ENCODE measurements at regions not wholly inside any gene's neighbourhood (a gene's known extent, or its start where the extent isn't known, plus 50 kb on each side); places are given as distances from the start of the nearest gene placed in this dataset.

DNA sequence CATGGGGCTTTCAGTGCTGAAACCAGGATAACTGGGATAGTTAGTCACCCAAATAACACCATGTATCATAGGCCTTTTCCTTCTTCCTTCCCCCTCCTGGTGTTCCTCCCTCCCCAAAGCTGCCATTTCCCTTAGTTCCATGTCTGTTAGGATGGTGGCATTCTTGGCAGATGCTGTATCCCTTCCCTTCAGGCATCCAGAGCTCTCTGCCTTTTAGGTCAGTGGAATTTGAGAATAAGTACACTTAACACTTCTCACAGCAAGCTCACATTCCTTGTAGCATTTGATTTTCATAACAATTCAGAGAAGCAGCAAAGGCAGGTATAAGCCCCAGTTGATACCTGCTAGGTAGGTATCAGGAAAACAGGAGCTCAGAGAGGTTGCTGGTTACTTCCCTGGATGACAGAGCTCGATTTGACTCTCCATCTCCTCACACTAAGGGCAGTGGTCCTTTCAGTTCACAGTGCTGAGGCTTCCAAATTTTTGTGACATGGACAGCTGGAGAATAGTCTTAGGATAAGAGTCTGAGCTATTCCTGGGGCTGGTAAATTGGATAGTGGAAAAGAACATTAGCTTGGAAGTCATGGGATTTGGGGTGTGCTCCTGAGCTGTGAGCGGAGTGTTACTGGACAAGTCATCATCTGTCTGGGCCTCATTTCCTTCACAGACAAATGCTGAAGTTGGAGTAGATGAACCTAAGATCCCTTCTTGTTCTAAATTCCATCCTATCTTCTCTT is 108.7 kb upstream of the RHOBTB1 start (continued):
- TF ChIP-seq, protein P1, sequence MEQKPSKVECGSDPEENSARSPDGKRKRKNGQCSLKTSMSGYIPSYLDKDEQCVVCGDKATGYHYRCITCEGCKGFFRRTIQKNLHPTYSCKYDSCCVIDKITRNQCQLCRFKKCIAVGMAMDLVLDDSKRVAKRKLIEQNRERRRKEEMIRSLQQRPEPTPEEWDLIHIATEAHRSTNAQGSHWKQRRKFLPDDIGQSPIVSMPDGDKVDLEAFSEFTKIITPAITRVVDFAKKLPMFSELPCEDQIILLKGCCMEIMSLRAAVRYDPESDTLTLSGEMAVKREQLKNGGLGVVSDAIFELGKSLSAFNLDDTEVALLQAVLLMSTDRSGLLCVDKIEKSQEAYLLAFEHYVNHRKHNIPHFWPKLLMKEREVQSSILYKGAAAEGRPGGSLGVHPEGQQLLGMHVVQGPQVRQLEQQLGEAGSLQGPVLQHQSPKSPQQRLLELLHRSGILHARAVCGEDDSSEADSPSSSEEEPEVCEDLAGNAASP (CRISPR knock-in tag; IDR thresholded peaks at IDR 0.05; ENCODE audit: borderline replicate concordance): no peak
- TF ChIP-seq ZNF10 (CRISPR knock-in tag; IDR thresholded peaks at IDR 0.05; ENCODE audit: borderline replicate concordance, low read depth): no peak

DNA sequence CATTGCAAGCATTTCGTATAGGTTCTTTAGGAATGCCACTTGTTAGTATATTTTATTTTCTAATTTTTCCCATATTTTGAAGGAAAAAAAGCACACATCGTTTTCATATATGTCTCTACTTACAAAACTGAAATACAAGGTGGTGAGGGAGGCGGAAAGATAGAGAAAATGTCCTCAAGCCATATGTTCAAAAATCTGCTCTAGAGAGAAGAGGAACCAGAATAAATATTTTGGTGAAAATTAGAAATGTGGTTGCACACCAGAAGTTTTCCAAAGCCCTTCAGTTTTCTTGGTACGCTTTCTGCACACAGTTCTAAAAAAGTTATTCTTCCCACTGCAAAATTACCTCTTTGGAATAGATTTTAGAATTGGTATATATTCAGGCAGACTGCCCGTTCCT is 107.4 kb upstream of the RHOBTB1 start:
- no peak for ATAC-seq
- TF ChIP-seq CBX1 (IDR thresholded peaks at IDR 0.05; ENCODE audit: low read depth): no peak
- TF ChIP-seq GZF1 (CRISPR knock-in tag; IDR thresholded peaks at IDR 0.05): no peak
- Histone ChIP-seq H3K27me3 (ENCODE audit: control insufficient read depth in 1 of 2, insufficient read depth in 2 of 2, low read length in 2 of 2) (no peaks in the 10 kb centered on the region), H3K4me2 (ENCODE audit: low read depth, low read length) (no peak overlapping the region), H3K79me2 (ENCODE audit: insufficient read depth, low read length) (no peaks in the 10 kb centered on the region), H3K9me3 (ENCODE audit: low read length) (no peaks in the 10 kb centered on the region), H3K27ac (ENCODE audit: extremely low read length, insufficient read depth, low read length) (no peak overlapping the region), H3K4me1 (ENCODE audit: insufficient read depth, low read length) (no peaks in the 10 kb centered on the region), H4K20me1 (ENCODE audit: insufficient read depth, low read length) (no peaks in the 10 kb centered on the region), H2AFZ (ENCODE audit: low read length) (no peak overlapping the region), H3K4me3 (replicated peaks in 1 of 3; ENCODE audit: insufficient read depth in 1 of 3, low read depth in 2 of 3, low read length in 3 of 3) (no peak overlapping the region), H3K9ac (ENCODE audit: insufficient read depth, low read depth, low read length) (no peak overlapping the region), H3K36me3 (replicated peaks in 1 of 2; ENCODE audit: control insufficient read depth in 1 of 2, insufficient read depth in 2 of 2, low read length in 2 of 2) (no peaks in the 10 kb centered on the region)
- 95% methylated on average over 5 of the region's 5 CpGs for WGBS (ENCODE audit: low lambda C conversion rate)
- no peak for FAIRE-seq
- CTCF ChIA-PET (ENCODE audit: low intra/inter-chr PET ratio, low total read pairs): no interaction called here
- in situ Hi-C loops (cut with HindIII; ENCODE audit: extremely low pct_ligation_motif_present, low pct_unique_long_range_greater_than_20kb): no loop called here
- no peak for DNase-seq (ENCODE audit: low spot score)
- no TSS peak for BruUV-seq (replicated peaks)
- POLR2A ChIA-PET: no interaction called here
- intact Hi-C loops (cut with micrococcal nuclease; ENCODE audit: unreplicated experiment): no loop called here

DNA sequence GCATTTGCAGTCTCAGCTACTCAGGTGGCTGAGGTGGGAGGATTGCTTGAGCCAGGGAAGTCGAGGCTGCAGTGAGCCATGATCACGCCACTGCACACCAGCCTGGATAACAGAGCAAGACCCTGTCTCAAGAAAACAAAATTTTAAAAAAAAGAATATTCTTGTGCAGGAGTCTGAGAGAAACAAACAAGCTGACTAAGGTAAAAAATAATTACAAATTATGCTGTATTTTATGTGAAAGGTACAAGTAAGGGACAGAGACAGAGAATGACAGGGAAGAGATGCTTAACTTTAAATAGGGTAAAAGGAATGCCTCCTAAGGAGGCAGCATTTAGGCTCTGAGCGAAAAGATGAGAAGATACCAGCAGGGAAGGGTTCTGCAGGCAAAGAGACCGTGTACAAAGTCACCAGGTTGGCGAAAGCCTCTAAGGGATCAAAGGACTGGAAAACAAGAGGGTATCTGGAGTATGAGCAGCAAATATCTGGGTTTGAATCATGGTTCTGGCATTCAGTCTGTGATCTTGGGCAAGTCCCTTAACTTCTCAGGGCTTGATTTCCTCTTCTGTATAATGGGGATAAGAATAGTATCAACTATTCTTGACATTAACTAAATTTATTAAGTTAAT is 106.2 kb upstream of the RHOBTB1 start:
- no peak for DNase-seq (ENCODE audit: low spot score)
- TF ChIP-seq MAFF (IDR thresholded peaks at IDR 0.05; ENCODE audit: low read depth, low read length) (peak; percentile 76), MAFK (conservative IDR thresholded peaks at IDR 0.05 in 1 of 2, IDR thresholded peaks at IDR 0.05 in 1 of 2; ENCODE audit: low read length in 2 of 2) (peak; percentile 60 to 90)
- TF ChIP-seq, protein P2, sequence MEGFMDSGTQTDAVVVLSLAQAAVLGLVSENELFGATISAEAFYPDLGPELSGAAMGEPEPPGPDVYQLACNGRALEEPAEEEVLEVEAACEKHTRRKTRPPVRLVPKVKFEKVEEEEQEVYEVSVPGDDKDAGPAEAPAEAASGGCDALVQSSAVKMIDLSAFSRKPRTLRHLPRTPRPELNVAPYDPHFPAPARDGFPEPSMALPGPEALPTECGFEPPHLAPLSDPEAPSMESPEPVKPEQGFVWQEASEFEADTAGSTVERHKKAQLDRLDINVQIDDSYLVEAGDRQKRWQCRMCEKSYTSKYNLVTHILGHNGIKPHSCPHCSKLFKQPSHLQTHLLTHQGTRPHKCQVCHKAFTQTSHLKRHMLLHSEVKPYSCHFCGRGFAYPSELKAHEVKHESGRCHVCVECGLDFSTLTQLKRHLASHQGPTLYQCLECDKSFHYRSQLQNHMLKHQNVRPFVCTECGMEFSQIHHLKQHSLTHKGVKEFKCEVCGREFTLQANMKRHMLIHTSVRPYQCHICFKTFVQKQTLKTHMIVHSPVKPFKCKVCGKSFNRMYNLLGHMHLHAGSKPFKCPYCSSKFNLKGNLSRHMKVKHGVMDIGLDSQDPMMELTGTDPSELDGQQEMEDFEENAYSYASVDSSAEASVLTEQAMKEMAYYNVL (CRISPR knock-in tag; IDR thresholded peaks at IDR 0.05; ENCODE audit: borderline replicate concordance): no peak
- POLR2A ChIA-PET: no interaction called here
- no peak overlapping the region for H3K4me3 ChIP-seq (replicated peaks in 1 of 3; ENCODE audit: insufficient read depth in 1 of 3, low read depth in 2 of 3, low read length in 3 of 3)
- 96% methylated on average over 5 of the region's 5 CpGs for WGBS (ENCODE audit: low lambda C conversion rate)
- no peak overlapping the region for H3K9ac ChIP-seq (ENCODE audit: insufficient read depth, low read depth, low read length)
- intact Hi-C loops (cut with micrococcal nuclease; ENCODE audit: unreplicated experiment): no loop called here
- no peak overlapping the region for H3K27ac ChIP-seq (ENCODE audit: extremely low read length, insufficient read depth, low read length)
- no peak for FAIRE-seq
- no peak overlapping the region for H2AFZ ChIP-seq (ENCODE audit: low read length)
- H3K27me3 ChIP-seq (ENCODE audit: control insufficient read depth in 1 of 2, insufficient read depth in 2 of 2, low read length in 2 of 2): no peaks in the 10 kb centered on the region
- in situ Hi-C loops (cut with HindIII; ENCODE audit: extremely low pct_ligation_motif_present, low pct_unique_long_range_greater_than_20kb): no loop called here
- no peaks in the 10 kb centered on the region for H3K9me3 ChIP-seq (ENCODE audit: low read length)
- H3K36me3 ChIP-seq (replicated peaks in 1 of 2; ENCODE audit: control insufficient read depth in 1 of 2, insufficient read depth in 2 of 2, low read length in 2 of 2): no peaks in the 10 kb centered on the region
- BruUV-seq (replicated peaks): no TSS peak
- no peak overlapping the region for H3K4me2 ChIP-seq (ENCODE audit: low read depth, low read length)
- CTCF ChIA-PET (ENCODE audit: low intra/inter-chr PET ratio, low total read pairs): no interaction called here
- H4K20me1 ChIP-seq (ENCODE audit: insufficient read depth, low read length): no peaks in the 10 kb centered on the region
- H3K4me1 ChIP-seq (ENCODE audit: insufficient read depth, low read length): peaks cover 8% of the 10 kb centered on the region
- H3K79me2 ChIP-seq (ENCODE audit: insufficient read depth, low read length): no peaks in the 10 kb centered on the region
- no peak for ATAC-seq
